Heart left ventricle (tissue), 16 donors: ENCODE measurements at regions not wholly inside any gene's neighbourhood (a gene's known extent, or its start where the extent isn't known, plus 50 kb on each side); places are given as distances from the start of the nearest gene placed in this dataset.
"Not testable (repeated sequence)": the region's sequence is repeated elsewhere in the genome, so short reads cannot be mapped to it uniquely, and the experiment has no call there.

Experiments used
- ATAC-seq, 4 donors: fragments of 200-7000 bp; cut with Tn5 transposase; one replicate each; pipeline ENCODE4 v1.9.1; 2020 to 2022; ENCODE audit warnings: moderate library complexity in 4 of 4, mild to moderate bottlenecking in 3 of 4, moderate number of reproducible peaks in 1 of 4
- DNase-seq, 5 donors: peaks; one replicate each; pipeline ENCODE4 v3.0.0-alpha.2; 2020
- H3K27ac ChIP-seq, 12 donors: fragments of 200-600 bp; sonication (generic) in 4 of 12; one replicate each; pipeline versions ENCODE4 v1.5.0 to v1.8.0; 2016 to 2022; ENCODE audit warnings: mild to moderate bottlenecking in 2 of 12
- H3K27me3 ChIP-seq, 9 donors: fragments of 200-600 bp; sonication (generic) in 2 of 9; one replicate each; pipeline versions ENCODE4 v1.5.1 to v1.8.0; 2016 to 2022; ENCODE audit warnings: mild to moderate bottlenecking in 3 of 9
- H3K36me3 ChIP-seq, 9 donors: fragments of 200-600 bp; sonication (generic) in 2 of 9; one replicate each; pipeline versions ENCODE4 v1.5.0 to v1.8.0; 2018 to 2022; ENCODE audit warnings: mild to moderate bottlenecking in 2 of 9
- H3K4me1 ChIP-seq, 12 donors: fragments of 200-600 bp; sonication (generic) in 4 of 12; one replicate each; pipeline versions ENCODE4 v1.5.0 to v1.8.0; 2016 to 2022; ENCODE audit warnings: mild to moderate bottlenecking in 3 of 12
- H3K4me3 ChIP-seq, 12 donors: fragments of 200-600 bp; sonication (generic) in 4 of 12; one replicate each; pipeline versions ENCODE4 v1.5.0 to v1.8.0; 2017 to 2022; ENCODE audit warnings: mild to moderate bottlenecking in 9 of 12, moderate library complexity in 4 of 12
- H3K9me3 ChIP-seq, 12 donors: fragments of 200-600 bp; sonication (generic) in 4 of 12; one replicate each; pipeline versions ENCODE4 v1.5.0 to v1.8.0; 2016 to 2022; ENCODE audit warnings: mild to moderate bottlenecking in 1 of 12
- POLR2A ChIP-seq, 2 donors: fragments of 450-650 bp; IDR thresholded peaks; one replicate each; pipeline ENCODE4 v1.6.1; 2017; ENCODE audit warnings: antibody characterized with exemption in 2 of 2, mild to moderate bottlenecking in 2 of 2, moderate library complexity in 2 of 2
- WGBS, 4 donors: extraction: QIAGEN DNeasy Blood & Tissue Kit in 2 of 4; methylation state at CpG; one replicate each; pipeline versions ENCODE4 v1.1.5 to v1.1.7; 2013 to 2018; 5-methylcytosine and 5-hydroxymethylcytosine counted together
- intact Hi-C, 10 donors: fragments of 100-400 bp; cut with DNase I; formaldehyde crosslinking; loops; one replicate each; pipeline versions ENCODE4 v1.11.1 to v1.14.2; 2022
- TF ChIP-seq, protein P1 (sequence below), 12 donors: fragments of 200-600 bp; sonication (generic) in 4 of 12; IDR thresholded peaks; one replicate each; pipeline versions ENCODE4 v1.5.0 to v1.8.0; 2018 to 2022; ENCODE audit warnings: antibody characterized with exemption in 12 of 12, mild to moderate bottlenecking in 5 of 12
- donor health status: ischemic (EF 13 %, LVEDD 7.1; RV severe dilation, severe dysfunction).
- donor health status: healthy with polysubstance abuse.
- donor health status: DM: no; HTN: yes; CAD: no.
- donor health status: DM: no; HTN: no; CAD: no.
- donor health status: ischemic (EF 25% LVEDD 6.9; RV normal size, moderate dysfunction).
- donor health status: ischemic (EF 25% LVEDD 5.7; RV mildly dilated, moderate dysfunction).
- donor health status: healthy.
- donor health status: DM: yes; HTN: yes; CAD: no.
- donor health status: ischemic (EF 35%, LVEDD 5.7; RV mildly dilated, moderate dysfunction).
- donor health status: nonischemic (EF 11% LVEDD 7.7; RV severe dilation, severe dysfunction).
- donor health status: DM: yes; HTN: yes; CAD: no.
- donor health status: PGD.
- donor health status: ischemic (EF 29% LVEDD 5.4; RV normal size, mild dysfunction).
- donor health status: nonischemic (EF 23%, LVEDD 6.1; RV moderate dilation, normal function).

DNA sequence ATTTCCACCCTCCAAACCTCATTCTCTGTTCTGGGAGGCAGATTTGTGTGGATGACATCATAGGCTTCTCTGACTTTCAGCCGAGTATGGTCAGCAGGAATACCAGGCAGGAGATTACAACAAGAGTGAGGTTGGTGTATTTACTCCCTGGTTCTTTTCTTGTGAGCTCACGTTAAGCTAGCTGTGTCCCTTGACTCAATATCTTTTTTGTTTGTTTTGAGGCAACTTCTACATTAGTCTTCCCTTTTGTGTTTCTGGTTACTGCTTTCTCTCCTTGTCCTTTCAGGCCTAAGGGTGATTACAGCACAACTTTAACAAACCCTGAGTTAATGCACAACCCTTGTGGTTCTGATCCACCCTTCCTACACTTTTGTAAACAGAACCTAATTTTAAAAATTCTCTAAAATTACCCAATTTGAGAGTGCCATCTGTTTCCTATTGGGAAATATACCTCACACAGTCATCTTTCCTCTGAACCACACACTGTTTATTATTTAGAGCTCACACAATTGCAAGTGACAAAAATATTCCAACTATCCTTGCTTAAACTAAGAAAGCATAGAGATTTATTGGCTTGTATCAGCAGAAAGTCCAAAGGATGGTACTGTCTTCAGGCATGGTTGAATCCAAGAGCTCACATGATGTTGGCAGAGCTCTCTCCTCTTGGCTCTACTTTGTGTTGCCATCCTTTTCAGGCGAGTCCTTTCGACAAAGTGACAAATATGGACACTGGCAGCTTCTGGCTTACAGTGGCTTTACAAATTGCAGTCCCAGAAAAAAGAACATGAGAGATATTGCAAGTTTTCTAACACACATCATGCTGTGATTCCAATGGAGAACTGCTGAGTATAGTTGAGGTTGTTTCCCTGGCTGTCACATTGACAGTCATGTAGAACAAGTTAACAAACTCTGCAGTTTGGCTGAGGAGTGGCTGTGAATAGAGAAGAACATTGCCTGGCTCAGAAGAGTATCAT, 150.5 kb upstream of the DDIT4L start:
- Histone ChIP-seq H3K4me3 (no peak overlapping the region), H3K27ac (no peak overlapping the region), H3K9me3 (peaks cover 0 to 16% (median 7%) of the 10 kb centered on the region in 12 donors), H3K27me3 (no peaks in the 10 kb centered on the region), H3K36me3 (no peaks in the 10 kb centered on the region), H3K4me1 (no peaks in the 10 kb centered on the region)
- DNase-seq (no peak), ATAC-seq (no peak)
- intact Hi-C loops: no loop called here
- TF ChIP-seq POLR2A (IDR thresholded peaks at IDR 0.05): no peak
- TF ChIP-seq, protein P1, sequence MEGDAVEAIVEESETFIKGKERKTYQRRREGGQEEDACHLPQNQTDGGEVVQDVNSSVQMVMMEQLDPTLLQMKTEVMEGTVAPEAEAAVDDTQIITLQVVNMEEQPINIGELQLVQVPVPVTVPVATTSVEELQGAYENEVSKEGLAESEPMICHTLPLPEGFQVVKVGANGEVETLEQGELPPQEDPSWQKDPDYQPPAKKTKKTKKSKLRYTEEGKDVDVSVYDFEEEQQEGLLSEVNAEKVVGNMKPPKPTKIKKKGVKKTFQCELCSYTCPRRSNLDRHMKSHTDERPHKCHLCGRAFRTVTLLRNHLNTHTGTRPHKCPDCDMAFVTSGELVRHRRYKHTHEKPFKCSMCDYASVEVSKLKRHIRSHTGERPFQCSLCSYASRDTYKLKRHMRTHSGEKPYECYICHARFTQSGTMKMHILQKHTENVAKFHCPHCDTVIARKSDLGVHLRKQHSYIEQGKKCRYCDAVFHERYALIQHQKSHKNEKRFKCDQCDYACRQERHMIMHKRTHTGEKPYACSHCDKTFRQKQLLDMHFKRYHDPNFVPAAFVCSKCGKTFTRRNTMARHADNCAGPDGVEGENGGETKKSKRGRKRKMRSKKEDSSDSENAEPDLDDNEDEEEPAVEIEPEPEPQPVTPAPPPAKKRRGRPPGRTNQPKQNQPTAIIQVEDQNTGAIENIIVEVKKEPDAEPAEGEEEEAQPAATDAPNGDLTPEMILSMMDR (IDR thresholded peaks at IDR 0.05): no peak
- 60 to 64% (median 64%) methylated on average over 4 of the region's 4 CpGs for WGBS, 4 donors

DNA sequence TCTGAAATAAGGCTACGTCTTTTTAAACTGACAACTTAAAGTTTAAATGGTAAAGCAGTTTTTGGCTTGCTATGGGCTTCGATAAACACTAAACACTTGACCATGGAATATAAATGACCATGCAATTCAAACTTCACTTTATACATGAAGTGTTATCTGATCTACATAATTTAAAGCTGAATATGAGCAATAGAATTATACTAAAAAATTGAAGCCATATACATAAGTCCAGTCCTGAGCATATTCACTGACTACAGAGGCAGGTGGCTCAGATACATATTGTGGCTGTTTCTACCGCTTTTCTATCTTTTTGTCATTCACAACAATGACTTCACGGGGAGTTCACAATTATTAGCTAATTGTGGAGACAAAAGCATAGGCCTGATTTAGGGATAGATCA, 149.6 kb upstream of the DDIT4L start:
- 85 to 89% (median 86%) methylated on average over 4 of the region's 4 CpGs for WGBS, 4 donors
- no peak overlapping the region for H3K4me3 ChIP-seq
- intact Hi-C loops: no loop called here

DNA sequence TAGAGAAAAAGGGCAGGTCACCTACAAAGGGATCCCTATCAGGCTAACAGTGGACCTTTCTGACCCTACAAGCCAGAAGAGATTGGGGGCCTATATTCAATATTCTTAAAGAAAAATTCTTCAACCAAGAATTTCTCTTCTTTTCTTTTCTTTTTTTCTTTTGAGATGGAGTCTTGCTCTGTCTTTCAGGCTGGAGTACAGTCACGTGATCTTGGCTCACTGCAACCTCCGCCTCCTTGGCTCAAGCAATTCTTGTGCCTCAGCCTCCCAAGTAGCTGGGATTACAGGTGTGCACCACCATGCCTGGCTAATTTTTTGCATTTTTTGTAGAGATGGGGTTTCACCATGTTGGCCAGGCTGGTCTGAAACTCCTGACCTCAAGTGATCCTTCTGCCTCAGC, 143.2 kb upstream of the DDIT4L start:
- H3K4me1 ChIP-seq, H3K27me3 ChIP-seq, H3K4me3 ChIP-seq, H3K27ac ChIP-seq, intact Hi-C loops, ATAC-seq, H3K36me3 ChIP-seq, DNase-seq: not testable (repeated sequence)
- WGBS, 4 donors: 68 to 92% (median 90%) methylated on average over 2 of the region's 2 CpGs
- peaks cover 0 to 44% (median 15%) of the 10 kb centered on the region in 12 donors for H3K9me3 ChIP-seq

More for the DNA sequence above, 149.6 kb upstream of the DDIT4L start:
- TF ChIP-seq, protein P1 (IDR thresholded peaks at IDR 0.05): no peak
- no peak for TF ChIP-seq POLR2A (IDR thresholded peaks at IDR 0.05)
- Histone ChIP-seq H3K36me3 (no peaks in the 10 kb centered on the region), H3K4me1 (no peaks in the 10 kb centered on the region), H3K9me3 (peaks cover 0 to 26% (median 9%) of the 10 kb centered on the region in 12 donors), H3K27me3 (no peaks in the 10 kb centered on the region), H3K27ac (no peak overlapping the region)
- ATAC-seq (no peak), DNase-seq (no peak)

DNA sequence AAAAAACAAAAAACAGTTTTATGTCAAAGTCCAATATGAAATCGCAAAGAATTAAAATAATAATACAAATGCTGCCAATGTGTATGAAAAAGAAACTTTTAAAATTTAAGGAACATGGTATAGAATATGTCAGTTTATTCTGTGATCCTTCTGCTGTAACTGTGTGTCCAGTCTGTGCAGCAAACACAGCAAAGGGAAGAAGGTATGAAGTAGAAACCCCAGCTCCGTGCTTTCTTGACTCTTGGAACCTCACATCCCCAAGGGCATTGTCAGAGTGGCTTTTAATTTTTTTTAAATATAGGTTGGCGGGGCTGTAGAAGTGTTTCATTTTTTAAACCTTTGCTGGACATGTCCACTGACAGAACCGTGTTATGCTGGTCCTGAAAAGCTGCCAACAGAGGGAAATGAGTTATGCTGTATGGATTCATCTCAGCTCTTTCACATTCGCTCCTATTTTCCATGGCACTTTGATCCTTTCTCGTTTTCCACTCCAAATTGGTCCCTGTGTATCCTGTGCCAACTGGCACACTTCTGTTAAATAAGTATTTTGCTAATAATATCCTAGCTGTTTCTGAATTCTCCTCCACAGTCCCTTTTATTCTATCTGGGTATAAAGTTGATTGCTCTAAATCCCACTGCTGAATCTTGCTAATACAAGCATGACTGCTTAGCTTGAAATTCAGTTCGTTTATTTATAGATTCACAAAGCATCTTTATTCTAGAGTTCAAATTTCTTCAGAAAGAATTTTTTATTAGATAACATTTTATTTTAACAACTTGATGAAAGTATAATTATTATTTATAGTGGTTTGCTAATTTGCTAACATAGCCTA, 127.0 kb upstream of the DDIT4L start:
- Histone ChIP-seq H3K4me3 (peak overlapping the region in 2 of 12 donors; percentile 8 to 13), H3K4me1 (peaks cover 0 to 15% (median 0%) of the 10 kb centered on the region in 12 donors), H3K27ac (no peak overlapping the region), H3K27me3 (no peaks in the 10 kb centered on the region), H3K9me3 (no peaks in the 10 kb centered on the region), H3K36me3 (no peaks in the 10 kb centered on the region)
- DNase-seq: no peak
- no peak for TF ChIP-seq POLR2A (IDR thresholded peaks at IDR 0.05)
- TF ChIP-seq, protein P1 (IDR thresholded peaks at IDR 0.05): no peak
- intact Hi-C loops: loop anchor here in 1 of 10 donors (10.0 kb wide), 1 partner anchor 232 kb away; no protein-coding TSS in a partner anchor
- no peak for ATAC-seq
- 46 to 53% (median 51%) methylated on average over 7 of the region's 7 CpGs for WGBS, 4 donors
